ENCODE measurements at regions not wholly inside any gene's neighbourhood (a gene's known extent, or its start where the extent isn't known, plus 50 kb on each side); places are given as distances from the start of the nearest gene placed in this dataset.
"Not testable (repeated sequence)": the region's sequence is repeated elsewhere in the genome, so short reads cannot be mapped to it uniquely, and the experiment has no call there.

DNA sequence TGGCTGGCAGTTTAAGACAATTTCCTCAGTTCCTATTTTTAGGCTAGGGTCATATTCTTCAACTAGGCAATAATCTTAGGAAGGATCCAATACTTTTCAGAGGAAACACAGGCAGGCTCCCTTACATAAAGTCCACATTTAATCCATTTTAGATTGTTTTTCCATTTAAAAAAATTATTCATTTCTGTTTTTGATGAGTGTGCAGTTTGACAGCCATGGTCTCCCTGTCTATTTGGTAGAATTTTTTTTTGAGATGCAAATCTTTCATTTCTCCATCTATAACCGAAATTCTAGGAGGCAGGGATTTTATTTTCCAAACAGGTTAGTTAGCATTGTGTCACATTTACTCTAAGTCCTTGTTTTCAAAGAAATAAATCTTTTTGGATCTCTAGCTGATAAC lies 326.8 kb downstream of the PPP4R3C start:
- Histone ChIP-seq H3K27ac (no peak overlapping the region), H3K27me3 (replicated peaks) (no peaks in the 10 kb centered on the region), H3K4me3 (ENCODE audit: low read depth, low read length) (no peak overlapping the region), H3K36me3 (replicated peaks) (no peaks in the 10 kb centered on the region)
- no peak for DNase-seq
- TF ChIP-seq CTCF (IDR thresholded peaks at IDR 0.05; ENCODE audit: low read depth, low read length, missing control alignments) = no peak
- in situ Hi-C loops (cut with HindIII; ENCODE audit: low pct_ligation_motif_present, low sequenced_read_pairs) = no loop called here

GRCh38 chrX:27132862-27133261 lies 330.3 kb downstream of the PPP4R3C start:
- H3K36me3 ChIP-seq (replicated peaks) = no peaks in the 10 kb centered on the region

GRCh38 chrX:27087176-27087575 lies 376.0 kb downstream of the PPP4R3C start:
- H3K27ac ChIP-seq; H3K4me3 ChIP-seq (ENCODE audit: low read depth, low read length); in situ Hi-C loops (cut with HindIII; ENCODE audit: low pct_ligation_motif_present, low sequenced_read_pairs); H3K27me3 ChIP-seq (replicated peaks); DNase-seq; H3K36me3 ChIP-seq (replicated peaks): not testable (repeated sequence)

More at GRCh38 chrX:27132862-27133261, 330.3 kb downstream of the PPP4R3C start:
- in situ Hi-C loops (cut with HindIII; ENCODE audit: low pct_ligation_motif_present, low sequenced_read_pairs) = no loop called here
- H3K27me3 ChIP-seq (replicated peaks) = no peaks in the 10 kb centered on the region
- H3K4me3 ChIP-seq (ENCODE audit: low read depth, low read length) = no peak overlapping the region
- no peak overlapping the region for H3K27ac ChIP-seq
- DNase-seq = peak; percentile 2
- TF ChIP-seq CTCF (IDR thresholded peaks at IDR 0.05; ENCODE audit: low read depth, low read length, missing control alignments) = no peak

DNA sequence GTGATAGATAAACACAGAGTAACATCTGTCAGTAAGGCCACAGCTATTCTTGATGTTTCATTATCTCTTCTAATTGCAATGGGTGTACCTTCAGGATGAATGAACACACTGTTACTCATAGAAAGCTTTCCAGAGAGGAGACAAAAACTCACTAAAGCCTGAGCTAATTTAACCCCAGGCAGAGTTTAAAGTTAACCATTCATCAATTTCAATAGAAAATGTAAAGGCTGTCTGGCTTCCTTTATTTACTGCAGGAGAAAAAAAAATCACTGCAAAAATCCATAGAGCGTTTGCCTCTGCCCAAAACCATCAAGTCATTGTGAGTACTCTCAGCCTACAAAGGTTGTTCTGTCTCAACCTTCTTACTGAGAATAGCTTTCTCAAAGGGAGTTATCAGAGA lies 376.9 kb downstream of the PPP4R3C start:
- no peak for DNase-seq
- Histone ChIP-seq H3K4me3 (ENCODE audit: low read depth, low read length) (no peak overlapping the region), H3K27ac (no peak overlapping the region), H3K36me3 (replicated peaks) (no peaks in the 10 kb centered on the region), H3K27me3 (replicated peaks) (no peaks in the 10 kb centered on the region)
- no peak for TF ChIP-seq CTCF (IDR thresholded peaks at IDR 0.05; ENCODE audit: low read depth, low read length, missing control alignments)
- in situ Hi-C loops (cut with HindIII; ENCODE audit: low pct_ligation_motif_present, low sequenced_read_pairs) = no loop called here

DNA sequence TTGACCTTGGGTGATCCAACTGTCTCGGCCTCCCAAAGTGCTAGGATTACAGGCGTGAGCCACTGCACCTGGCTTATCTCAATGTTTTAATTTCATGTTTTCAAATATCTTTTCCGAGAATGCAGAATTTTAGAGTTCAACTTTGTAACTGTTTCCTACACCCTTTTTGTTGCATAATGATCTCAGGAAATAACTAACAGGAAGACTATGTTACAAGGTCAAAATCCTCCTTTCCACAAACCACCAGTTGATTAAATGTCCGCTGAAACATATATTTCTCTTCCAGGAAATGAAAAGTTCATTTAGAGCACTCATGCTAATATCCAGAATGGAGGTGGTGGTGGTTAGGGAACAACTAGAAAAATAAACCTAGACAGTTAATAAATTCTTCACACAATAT lies 377.8 kb downstream of the PPP4R3C start:
- in situ Hi-C loops (cut with HindIII; ENCODE audit: low pct_ligation_motif_present, low sequenced_read_pairs) = no loop called here
- no peak overlapping the region for H3K27ac ChIP-seq
- no peaks in the 10 kb centered on the region for H3K27me3 ChIP-seq (replicated peaks)
- no peaks in the 10 kb centered on the region for H3K36me3 ChIP-seq (replicated peaks)
- DNase-seq = no peak
- TF ChIP-seq CTCF (IDR thresholded peaks at IDR 0.05; ENCODE audit: low read depth, low read length, missing control alignments) = no peak
- no peak overlapping the region for H3K4me3 ChIP-seq (ENCODE audit: low read depth, low read length)

DNA sequence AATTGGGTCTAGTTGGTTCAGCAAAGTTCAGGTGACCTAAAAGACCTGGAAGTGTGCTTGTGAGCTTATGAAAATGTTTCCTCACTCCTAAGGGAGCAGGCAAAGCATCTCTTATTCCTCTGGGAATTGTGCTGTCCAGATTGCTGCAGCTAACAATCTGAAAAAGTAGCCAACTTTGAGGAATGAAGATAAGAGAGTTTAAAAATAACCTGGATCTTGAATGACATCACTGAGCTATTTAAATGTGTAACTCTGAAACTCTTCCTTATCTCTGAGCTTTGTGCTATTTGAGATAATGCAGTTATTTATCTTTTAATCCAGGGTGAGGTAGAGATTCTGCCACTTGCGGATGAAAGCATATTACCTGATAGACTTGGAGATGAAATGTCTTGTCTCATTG lies 384.8 kb downstream of the PPP4R3C start:
- Histone ChIP-seq H3K4me3 (ENCODE audit: low read depth, low read length) (no peak overlapping the region), H3K27ac (no peak overlapping the region), H3K36me3 (replicated peaks) (no peaks in the 10 kb centered on the region), H3K27me3 (replicated peaks) (no peaks in the 10 kb centered on the region)
- no peak for DNase-seq
- no peak for TF ChIP-seq CTCF (IDR thresholded peaks at IDR 0.05; ENCODE audit: low read depth, low read length, missing control alignments)
- in situ Hi-C loops (cut with HindIII; ENCODE audit: low pct_ligation_motif_present, low sequenced_read_pairs) = no loop called here

Measured in brain microvascular endothelial cell (primary cell).